ENCODE measurements at regions not wholly inside any gene's neighbourhood (a gene's known extent, or its start where the extent isn't known, plus 50 kb on each side); places are given as distances from the start of the nearest gene placed in this dataset.

DNA sequence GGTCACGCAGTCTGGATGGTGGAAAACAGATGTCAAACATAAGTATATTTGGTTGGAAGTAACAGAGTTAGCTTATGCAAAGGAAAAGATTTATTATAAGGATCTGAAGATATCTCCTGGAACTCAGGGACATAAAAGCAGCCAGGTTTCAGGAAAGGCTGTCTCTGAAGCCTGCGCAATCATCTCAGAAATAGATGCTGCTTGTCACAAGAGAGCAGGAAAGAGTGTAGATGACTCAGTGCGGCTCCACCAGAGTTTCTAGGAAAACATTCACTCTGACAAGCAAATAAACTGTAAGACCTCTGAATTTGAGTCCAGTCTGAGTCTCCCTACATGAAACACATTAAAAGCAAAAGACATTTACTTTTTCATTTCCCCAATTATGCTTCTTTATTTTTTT lies 220.4 kb upstream of the HTR2A start:
- Histone ChIP-seq H3K9ac (ENCODE audit: low read depth, low read length) (no peak overlapping the region), H3K27ac (ENCODE audit: low read depth, low read length) (no peak overlapping the region), H3K4me1 (ENCODE audit: insufficient read depth, low read length) (peaks cover 51% of the 10 kb centered on the region), H3K4me3 (ENCODE audit: low read length) (no peak overlapping the region), H3K27me3 (ENCODE audit: insufficient read depth, low read length) (no peaks in the 10 kb centered on the region), H3K36me3 (ENCODE audit: insufficient read depth, low read length) (no peaks in the 10 kb centered on the region), H3K9me3 (ENCODE audit: insufficient read depth, low read depth, low read length) (no peaks in the 10 kb centered on the region)
- WGBS, result 94% methylated on average over 3 of the region's 3 CpGs

GRCh38 chr13:47114030-47114429 lies 217.2 kb upstream of the HTR2A start:
- WGBS, result 97% methylated on average over 1 of the region's 1 CpG
- no peak overlapping the region for H3K4me3 ChIP-seq (ENCODE audit: low read length)
- peak overlapping the region; percentile 99; the same call in 1 of the 2 replicates for H3K27ac ChIP-seq (ENCODE audit: low read depth, low read length)
- H3K9ac ChIP-seq (ENCODE audit: low read depth, low read length), result no peak overlapping the region
- H3K36me3 ChIP-seq (ENCODE audit: insufficient read depth, low read length), result no peaks in the 10 kb centered on the region
- peaks cover 44% of the 10 kb centered on the region for H3K4me1 ChIP-seq (ENCODE audit: insufficient read depth, low read length)
- H3K27me3 ChIP-seq (ENCODE audit: insufficient read depth, low read length), result no peaks in the 10 kb centered on the region
- no peaks in the 10 kb centered on the region for H3K9me3 ChIP-seq (ENCODE audit: insufficient read depth, low read depth, low read length)

DNA sequence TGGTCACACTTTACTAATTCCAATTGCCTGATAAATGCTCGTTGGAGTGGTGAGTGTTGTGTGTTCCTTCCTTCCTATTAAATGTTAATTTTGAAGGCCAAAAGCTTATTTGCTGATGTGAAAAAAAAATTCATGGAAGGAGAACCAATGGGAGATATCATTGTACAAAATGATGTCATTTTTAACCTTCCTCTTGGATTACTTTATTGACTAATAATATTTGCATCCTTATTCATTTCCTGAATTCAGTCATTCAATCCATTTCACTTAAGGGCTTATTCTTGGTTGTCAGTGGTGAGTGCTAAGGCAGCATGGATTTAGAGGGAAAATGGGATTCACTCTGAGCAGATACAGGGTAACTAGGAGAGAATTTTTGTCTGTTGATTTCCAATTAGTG lies 216.0 kb upstream of the HTR2A start:
- Histone ChIP-seq H3K27ac (ENCODE audit: low read depth, low read length) (peak overlapping the region; percentile 99), H3K9ac (ENCODE audit: low read depth, low read length) (peak overlapping the region; percentile 62; the same call in 1 of the 2 replicates), H3K4me1 (ENCODE audit: insufficient read depth, low read length) (peaks cover 44% of the 10 kb centered on the region), H3K36me3 (ENCODE audit: insufficient read depth, low read length) (no peaks in the 10 kb centered on the region), H3K4me3 (ENCODE audit: low read length) (no peak overlapping the region; the same call in 1 of the 2 replicates), H3K9me3 (ENCODE audit: insufficient read depth, low read depth, low read length) (no peaks in the 10 kb centered on the region), H3K27me3 (ENCODE audit: insufficient read depth, low read length) (no peaks in the 10 kb centered on the region)
- no CpG with 5 or more reads among the region's 1 CpG for WGBS

DNA sequence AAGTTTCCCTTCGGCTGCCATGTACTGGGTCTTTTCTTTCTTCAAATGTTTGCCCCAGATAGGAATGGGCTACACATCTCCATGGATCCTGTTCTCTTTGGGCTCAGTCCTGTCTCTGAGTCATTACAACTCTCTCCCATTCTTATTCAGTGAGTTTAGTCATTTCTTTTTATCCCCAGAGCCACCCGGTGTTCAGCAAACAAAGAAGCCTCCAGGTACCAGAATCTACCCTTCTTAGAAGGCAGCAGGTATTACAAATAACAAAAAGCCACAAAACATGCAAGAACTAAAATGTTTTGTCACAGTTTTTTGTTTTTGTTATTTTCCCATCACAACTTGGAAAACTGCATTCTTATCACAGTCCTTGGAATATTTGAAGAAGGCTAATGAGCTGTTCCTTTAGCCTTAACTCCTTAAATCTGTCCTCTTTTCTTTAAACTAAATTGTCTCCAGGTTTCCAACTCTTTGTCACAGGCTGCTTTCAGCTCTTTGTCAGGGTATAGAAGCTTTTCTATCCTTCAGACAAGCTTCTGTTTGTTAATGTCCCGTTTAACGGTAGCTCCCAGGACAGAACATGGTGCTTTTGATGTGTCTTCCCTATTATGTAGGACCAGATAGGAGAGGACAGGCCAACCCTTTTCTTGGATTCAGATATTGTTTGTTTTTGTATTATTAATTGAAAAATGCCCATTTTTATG lies 215.5 kb upstream of the HTR2A start:
- Histone ChIP-seq H3K36me3 (ENCODE audit: insufficient read depth, low read length) (no peaks in the 10 kb centered on the region), H3K4me3 (ENCODE audit: low read length) (no peak overlapping the region; the same call in 1 of the 2 replicates), H3K4me1 (ENCODE audit: insufficient read depth, low read length) (peaks cover 42% of the 10 kb centered on the region), H3K9ac (ENCODE audit: low read depth, low read length) (peak overlapping the region; percentile 62; the same call in 1 of the 2 replicates), H3K27me3 (ENCODE audit: insufficient read depth, low read length) (no peaks in the 10 kb centered on the region), H3K9me3 (ENCODE audit: insufficient read depth, low read depth, low read length) (no peaks in the 10 kb centered on the region), H3K27ac (ENCODE audit: low read depth, low read length) (peak overlapping the region; percentile 99)
- 24% methylated on average over 4 of the region's 4 CpGs for WGBS

GRCh38 chr13:47111499-47111898 lies 214.6 kb upstream of the HTR2A start:
- Histone ChIP-seq H3K9me3 (ENCODE audit: insufficient read depth, low read depth, low read length) (no peaks in the 10 kb centered on the region), H3K27ac (ENCODE audit: low read depth, low read length) (peak overlapping the region; percentile 99), H3K4me1 (ENCODE audit: insufficient read depth, low read length) (peaks cover 38% of the 10 kb centered on the region), H3K27me3 (ENCODE audit: insufficient read depth, low read length) (no peaks in the 10 kb centered on the region), H3K36me3 (ENCODE audit: insufficient read depth, low read length) (no peaks in the 10 kb centered on the region), H3K9ac (ENCODE audit: low read depth, low read length) (no peak overlapping the region), H3K4me3 (ENCODE audit: low read length) (no peak overlapping the region)
- WGBS, result 81% methylated on average over 2 of the region's 3 CpGs

DNA sequence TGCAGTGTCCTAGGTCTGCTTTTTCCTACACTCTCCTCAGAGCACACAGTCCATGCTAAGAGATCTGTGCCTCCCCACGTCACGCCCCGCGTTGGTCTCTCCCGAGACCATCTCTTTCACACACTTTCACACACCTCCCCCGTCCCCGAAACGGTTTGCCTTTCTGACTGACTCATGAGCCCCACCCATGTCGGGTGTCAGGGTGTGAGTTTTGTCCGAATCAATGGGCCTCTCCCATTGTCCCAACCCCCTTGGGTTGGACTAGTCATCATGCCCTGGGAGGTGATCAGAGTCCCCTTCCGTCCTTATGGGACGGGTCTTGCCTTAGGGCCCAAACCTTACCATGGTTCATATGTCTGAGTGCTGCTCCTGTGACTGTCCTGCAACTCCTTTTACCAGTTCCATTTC lies 214.0 kb upstream of the HTR2A start:
- H3K9me3 ChIP-seq (ENCODE audit: insufficient read depth, low read depth, low read length), result no peaks in the 10 kb centered on the region
- H3K27ac ChIP-seq (ENCODE audit: low read depth, low read length), result no peak overlapping the region; the same call in 1 of the 2 replicates
- H3K9ac ChIP-seq (ENCODE audit: low read depth, low read length), result no peak overlapping the region; the same call in 1 of the 2 replicates
- H3K4me3 ChIP-seq (ENCODE audit: low read length), result no peak overlapping the region
- H3K36me3 ChIP-seq (ENCODE audit: insufficient read depth, low read length), result no peaks in the 10 kb centered on the region
- no peaks in the 10 kb centered on the region for H3K27me3 ChIP-seq (ENCODE audit: insufficient read depth, low read length)
- 96% methylated on average over 12 of the region's 12 CpGs for WGBS
- H3K4me1 ChIP-seq (ENCODE audit: insufficient read depth, low read length), result peaks cover 38% of the 10 kb centered on the region

- 94% methylated on average over 4 of the region's 4 CpGs for WGBS
- Histone ChIP-seq H3K4me1 (ENCODE audit: insufficient read depth, low read length) (peaks cover 38% of the 10 kb centered on the region), H3K9ac (ENCODE audit: low read depth, low read length) (no peak overlapping the region), H3K4me3 (ENCODE audit: low read length) (no peak overlapping the region), H3K36me3 (ENCODE audit: insufficient read depth, low read length) (no peaks in the 10 kb centered on the region), H3K27ac (ENCODE audit: low read depth, low read length) (no peak overlapping the region), H3K27me3 (ENCODE audit: insufficient read depth, low read length) (no peaks in the 10 kb centered on the region), H3K9me3 (ENCODE audit: insufficient read depth, low read depth, low read length) (no peaks in the 10 kb centered on the region)
Measured at GRCh38 chr13:47110141-47110540, 213.3 kb upstream of the HTR2A start.

DNA sequence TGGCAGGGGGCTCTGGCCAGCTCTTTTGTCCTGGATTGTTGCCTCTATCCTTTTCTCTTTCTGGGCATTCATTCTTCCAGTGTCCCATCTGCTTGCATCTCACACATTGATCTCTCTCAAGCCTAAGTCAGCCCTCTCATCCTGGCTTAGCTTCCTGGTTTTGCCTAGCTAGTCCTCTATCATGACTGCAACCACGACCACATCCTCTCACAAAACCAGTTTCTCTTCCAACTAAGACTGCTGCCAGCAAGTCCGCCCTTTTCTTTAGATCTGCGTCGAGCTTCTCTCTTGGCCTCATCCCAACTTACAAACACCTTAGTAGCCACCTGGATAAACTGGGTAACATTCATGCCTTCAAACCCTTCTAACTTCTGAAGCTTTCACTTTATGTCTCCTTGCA lies 212.2 kb upstream of the HTR2A start:
- Histone ChIP-seq H3K4me3 (ENCODE audit: low read length) (no peak overlapping the region), H3K4me1 (ENCODE audit: insufficient read depth, low read length) (peaks cover 30% of the 10 kb centered on the region), H3K9me3 (ENCODE audit: insufficient read depth, low read depth, low read length) (no peaks in the 10 kb centered on the region), H3K36me3 (ENCODE audit: insufficient read depth, low read length) (no peaks in the 10 kb centered on the region), H3K27ac (ENCODE audit: low read depth, low read length) (no peak overlapping the region), H3K9ac (ENCODE audit: low read depth, low read length) (no peak overlapping the region), H3K27me3 (ENCODE audit: insufficient read depth, low read length) (no peaks in the 10 kb centered on the region)
- 96% methylated on average over 4 of the region's 4 CpGs for WGBS

DNA sequence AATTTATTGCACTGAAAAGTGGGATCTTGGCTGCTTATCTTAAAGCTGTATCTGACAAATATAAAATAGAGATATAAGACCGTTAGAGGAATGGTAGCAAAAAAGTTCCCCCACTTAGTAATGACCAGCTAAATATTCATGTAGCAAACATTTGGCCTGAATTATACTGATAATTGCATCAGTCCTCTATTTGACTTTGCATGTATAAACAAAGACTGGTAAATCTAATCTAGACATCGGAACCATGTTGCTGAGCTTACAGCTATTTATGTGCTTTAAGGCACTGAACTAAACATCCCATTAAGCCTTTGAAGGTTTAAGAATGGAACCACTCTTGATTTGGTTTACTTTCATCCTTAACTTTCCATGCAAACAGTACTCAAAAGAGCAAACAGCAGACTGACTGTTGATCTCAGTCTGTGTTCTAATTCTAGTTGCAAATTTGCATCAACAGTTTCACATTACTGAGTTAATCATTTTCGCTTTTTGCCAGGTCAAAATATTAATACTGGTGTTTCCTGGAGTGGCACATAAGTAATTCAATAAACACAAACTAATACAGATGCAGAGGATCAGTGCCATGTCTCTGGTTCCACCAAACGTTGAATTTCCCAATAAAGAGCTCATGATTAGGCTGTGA lies 203.5 kb upstream of the HTR2A start:
- H3K9me3 ChIP-seq (ENCODE audit: insufficient read depth, low read depth, low read length), result no peaks in the 10 kb centered on the region
- WGBS, result 96% methylated on average over 3 of the region's 4 CpGs
- no peak overlapping the region for H3K4me3 ChIP-seq (ENCODE audit: low read length)

DNA sequence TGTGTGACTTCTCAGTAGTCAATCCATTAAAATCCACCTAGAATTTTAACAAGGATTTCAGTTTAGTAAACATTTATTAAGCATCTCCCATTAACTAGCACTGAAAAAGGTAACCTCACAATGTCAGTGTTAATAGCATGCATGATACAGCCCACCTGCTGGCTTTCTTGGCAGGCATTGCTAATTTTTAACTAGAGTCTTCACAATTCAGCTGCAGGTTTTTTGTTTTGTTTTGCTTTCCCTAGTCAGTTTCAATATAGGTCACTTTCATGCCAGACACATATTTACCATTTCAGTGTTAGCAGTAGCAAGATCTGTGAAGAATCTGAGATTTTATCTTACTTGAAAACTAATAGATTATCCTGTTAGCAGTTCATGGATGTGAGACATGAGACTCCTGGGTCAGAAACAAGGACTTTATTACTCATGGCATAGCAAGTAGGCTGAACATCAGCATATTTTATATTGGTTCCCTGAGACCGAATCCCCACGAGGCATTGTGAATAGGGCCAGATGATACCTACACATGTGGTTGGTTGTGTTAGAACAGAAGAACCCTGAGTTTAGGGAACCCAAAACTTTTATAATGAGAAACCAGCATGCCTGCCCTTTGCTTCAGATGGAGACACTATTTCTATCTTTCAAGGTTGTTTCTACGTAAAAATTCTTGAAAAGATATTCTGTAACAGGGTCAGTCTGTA lies 198.0 kb upstream of the HTR2A start:
- H3K27me3 ChIP-seq (ENCODE audit: insufficient read depth, low read length), result no peaks in the 10 kb centered on the region
- H3K9me3 ChIP-seq (ENCODE audit: insufficient read depth, low read depth, low read length), result no peaks in the 10 kb centered on the region
- no peak overlapping the region for H3K9ac ChIP-seq (ENCODE audit: low read depth, low read length)
- no peak overlapping the region for H3K27ac ChIP-seq (ENCODE audit: low read depth, low read length)
- H3K36me3 ChIP-seq (ENCODE audit: insufficient read depth, low read length), result no peaks in the 10 kb centered on the region
- no peak overlapping the region for H3K4me3 ChIP-seq (ENCODE audit: low read length)
- 86% methylated on average over 3 of the region's 3 CpGs for WGBS
- H3K4me1 ChIP-seq (ENCODE audit: insufficient read depth, low read length), result peaks cover 11% of the 10 kb centered on the region; the same call in 1 of the 2 replicates

More for the DNA sequence above, 203.5 kb upstream of the HTR2A start:
- H3K4me1 ChIP-seq (ENCODE audit: insufficient read depth, low read length), result 0 out of 2 replicates have a peak, but pooled peaks cover 5% of the 10 kb centered on the region
- no peak overlapping the region for H3K9ac ChIP-seq (ENCODE audit: low read depth, low read length)
- no peak overlapping the region for H3K27ac ChIP-seq (ENCODE audit: low read depth, low read length)
- H3K36me3 ChIP-seq (ENCODE audit: insufficient read depth, low read length), result no peaks in the 10 kb centered on the region
- no peaks in the 10 kb centered on the region for H3K27me3 ChIP-seq (ENCODE audit: insufficient read depth, low read length)

DNA sequence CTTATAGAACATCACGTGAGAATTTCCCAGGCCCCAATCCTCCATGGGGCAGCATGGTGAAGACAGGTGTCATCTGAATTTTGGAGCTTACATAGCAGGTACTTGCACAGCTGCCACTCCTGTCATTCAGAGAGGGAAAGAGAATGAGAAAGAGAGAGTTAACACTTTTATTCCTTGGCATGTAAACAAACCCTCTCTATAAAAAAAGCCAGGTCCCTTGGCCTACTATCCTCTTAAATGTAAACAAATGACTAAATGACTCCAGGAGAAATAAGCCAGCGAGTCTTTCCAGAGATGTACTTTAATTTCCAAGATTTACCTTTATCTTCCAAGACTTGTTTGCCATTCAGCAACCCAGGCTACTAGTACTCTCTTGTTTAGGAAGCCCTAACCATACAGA lies 195.3 kb upstream of the HTR2A start:
- Histone ChIP-seq H3K27me3 (ENCODE audit: insufficient read depth, low read length) (no peaks in the 10 kb centered on the region), H3K4me1 (ENCODE audit: insufficient read depth, low read length) (peaks cover 10% of the 10 kb centered on the region; the same call in 1 of the 2 replicates), H3K9ac (ENCODE audit: low read depth, low read length) (no peak overlapping the region), H3K4me3 (ENCODE audit: low read length) (no peak overlapping the region), H3K27ac (ENCODE audit: low read depth, low read length) (no peak overlapping the region), H3K9me3 (ENCODE audit: insufficient read depth, low read depth, low read length) (no peaks in the 10 kb centered on the region), H3K36me3 (ENCODE audit: insufficient read depth, low read length) (no peaks in the 10 kb centered on the region)
- WGBS, result 96% methylated on average over 2 of the region's 2 CpGs
